ENCODE measurements at regions not wholly inside any gene's neighbourhood (a gene's known extent, or its start where the extent isn't known, plus 50 kb on each side); places are given as distances from the start of the nearest gene placed in this dataset.

- H3K79me2 ChIP-seq (ENCODE audit: insufficient read depth, low read length): no peaks in the 10 kb centered on the region
- H3K4me1 ChIP-seq (ENCODE audit: insufficient read depth, low read length): no peaks in the 10 kb centered on the region
- no peaks in the 10 kb centered on the region for H3K36me3 ChIP-seq (ENCODE audit: insufficient read depth, low read length)
- DNase-seq (no peak), ATAC-seq (ENCODE audit: insufficient read depth, low read depth) (no peak)
- no peak overlapping the region for H3K27ac ChIP-seq (ENCODE audit: low read length)
- no peak for TF ChIP-seq EZH2 (IDR thresholded peaks at IDR 0.05; ENCODE audit: borderline replicate concordance, low read depth, low read length, severe bottlenecking)
- TF ChIP-seq CTCF (IDR thresholded peaks at IDR 0.05; ENCODE audit: borderline replicate concordance, extremely low read depth, low read length, poor library complexity, severe bottlenecking): no peak
- H3K4me3 ChIP-seq (ENCODE audit: low read depth in 1 of 2, low read length in 2 of 2): no peak overlapping the region
- no peaks in the 10 kb centered on the region for H4K20me1 ChIP-seq (ENCODE audit: insufficient read depth, low read length)
- H3K9me3 ChIP-seq (ENCODE audit: insufficient read depth, low read length, severe bottlenecking): no peaks in the 10 kb centered on the region
- H3K9ac ChIP-seq (ENCODE audit: low read depth, low read length): no peak overlapping the region
- no peak overlapping the region for H2AFZ ChIP-seq (ENCODE audit: low read depth, low read length)
- no peak overlapping the region for H3K4me2 ChIP-seq (ENCODE audit: insufficient read depth, low read length)
- H3K27me3 ChIP-seq (ENCODE audit: insufficient read depth, low read length, poor library complexity): no peaks in the 10 kb centered on the region
Observed at GRCh38 chr21:27024971-27025370, 58.1 kb upstream of the ADAMTS5 start.

- Histone ChIP-seq H3K79me2 (ENCODE audit: insufficient read depth, low read length) (no peaks in the 10 kb centered on the region), H3K4me1 (ENCODE audit: insufficient read depth, low read length) (no peaks in the 10 kb centered on the region), H3K27me3 (ENCODE audit: insufficient read depth, low read length, poor library complexity) (no peaks in the 10 kb centered on the region), H3K36me3 (ENCODE audit: insufficient read depth, low read length) (no peaks in the 10 kb centered on the region), H2AFZ (ENCODE audit: low read depth, low read length) (no peak overlapping the region), H3K9ac (ENCODE audit: low read depth, low read length) (no peak overlapping the region), H3K27ac (ENCODE audit: low read length) (no peak overlapping the region), H3K9me3 (ENCODE audit: insufficient read depth, low read length, severe bottlenecking) (no peaks in the 10 kb centered on the region), H3K4me3 (ENCODE audit: low read depth in 1 of 2, low read length in 2 of 2) (no peak overlapping the region), H3K4me2 (ENCODE audit: insufficient read depth, low read length) (no peak overlapping the region), H4K20me1 (ENCODE audit: insufficient read depth, low read length) (no peaks in the 10 kb centered on the region)
- ATAC-seq (ENCODE audit: insufficient read depth, low read depth) (no peak), DNase-seq (no peak)
- TF ChIP-seq CTCF (IDR thresholded peaks at IDR 0.05; ENCODE audit: borderline replicate concordance, extremely low read depth, low read length, poor library complexity, severe bottlenecking) (no peak), EZH2 (IDR thresholded peaks at IDR 0.05; ENCODE audit: borderline replicate concordance, low read depth, low read length, severe bottlenecking) (no peak)
Observed at GRCh38 chr21:27024301-27024700, 57.4 kb upstream of the ADAMTS5 start.

- ATAC-seq (ENCODE audit: insufficient read depth, low read depth) (no peak), DNase-seq (no peak)
- no peak overlapping the region for H2AFZ ChIP-seq (ENCODE audit: low read depth, low read length)
- H4K20me1 ChIP-seq (ENCODE audit: insufficient read depth, low read length): no peaks in the 10 kb centered on the region
- H3K4me2 ChIP-seq (ENCODE audit: insufficient read depth, low read length): no peak overlapping the region
- TF ChIP-seq EZH2 (IDR thresholded peaks at IDR 0.05; ENCODE audit: borderline replicate concordance, low read depth, low read length, severe bottlenecking) (no peak), CTCF (IDR thresholded peaks at IDR 0.05; ENCODE audit: borderline replicate concordance, extremely low read depth, low read length, poor library complexity, severe bottlenecking) (no peak)
- H3K4me1 ChIP-seq (ENCODE audit: insufficient read depth, low read length): no peaks in the 10 kb centered on the region
- no peak overlapping the region for H3K4me3 ChIP-seq (ENCODE audit: low read depth in 1 of 2, low read length in 2 of 2)
- no peaks in the 10 kb centered on the region for H3K79me2 ChIP-seq (ENCODE audit: insufficient read depth, low read length)
- H3K27ac ChIP-seq (ENCODE audit: low read length): no peak overlapping the region
- H3K9ac ChIP-seq (ENCODE audit: low read depth, low read length): no peak overlapping the region
- H3K9me3 ChIP-seq (ENCODE audit: insufficient read depth, low read length, severe bottlenecking): no peaks in the 10 kb centered on the region
- H3K36me3 ChIP-seq (ENCODE audit: insufficient read depth, low read length): no peaks in the 10 kb centered on the region
- H3K27me3 ChIP-seq (ENCODE audit: insufficient read depth, low read length, poor library complexity): no peaks in the 10 kb centered on the region
Observed at GRCh38 chr21:27023186-27023585, 56.3 kb upstream of the ADAMTS5 start.

GRCh38 chr21:27021801-27022200, 54.9 kb upstream of the ADAMTS5 start:
- no peaks in the 10 kb centered on the region for H3K9me3 ChIP-seq (ENCODE audit: insufficient read depth, low read length, severe bottlenecking)
- no peak overlapping the region for H3K4me2 ChIP-seq (ENCODE audit: insufficient read depth, low read length)
- TF ChIP-seq EZH2 (IDR thresholded peaks at IDR 0.05; ENCODE audit: borderline replicate concordance, low read depth, low read length, severe bottlenecking): no peak
- no peak for TF ChIP-seq CTCF (IDR thresholded peaks at IDR 0.05; ENCODE audit: borderline replicate concordance, extremely low read depth, low read length, poor library complexity, severe bottlenecking)
- H3K9ac ChIP-seq (ENCODE audit: low read depth, low read length): no peak overlapping the region
- ATAC-seq (ENCODE audit: insufficient read depth, low read depth) (no peak), DNase-seq (no peak)
- H3K4me1 ChIP-seq (ENCODE audit: insufficient read depth, low read length): no peaks in the 10 kb centered on the region
- no peak overlapping the region for H3K4me3 ChIP-seq (ENCODE audit: low read depth in 1 of 2, low read length in 2 of 2)
- no peaks in the 10 kb centered on the region for H3K79me2 ChIP-seq (ENCODE audit: insufficient read depth, low read length)
- no peaks in the 10 kb centered on the region for H4K20me1 ChIP-seq (ENCODE audit: insufficient read depth, low read length)
- H3K27ac ChIP-seq (ENCODE audit: low read length): no peak overlapping the region
- H3K27me3 ChIP-seq (ENCODE audit: insufficient read depth, low read length, poor library complexity): no peaks in the 10 kb centered on the region
- H2AFZ ChIP-seq (ENCODE audit: low read depth, low read length): no peak overlapping the region
- H3K36me3 ChIP-seq (ENCODE audit: insufficient read depth, low read length): no peaks in the 10 kb centered on the region
